Dendritic cell treated with granulocyte-macrophage colony-stimulating factor and Interleukin-4, amounts not matched to agents 40 ng/mL and 50 ng/mL, for 4 days (primary cell): ENCODE measurements at regions not wholly inside any gene's neighbourhood (a gene's known extent, or its start where the extent isn't known, plus 50 kb on each side); places are given as distances from the start of the nearest gene placed in this dataset.

Source experiments
- H3K27ac Mint-ChIP-seq: one replicate; pipeline ENCODE4 v1.8.0; 2022; ENCODE audit warnings: mild to moderate bottlenecking, mixed read lengths
- H3K27me3 Mint-ChIP-seq: one replicate; pipeline ENCODE4 v1.8.0; 2022; ENCODE audit warnings: mild to moderate bottlenecking, mixed read lengths
- H3K36me3 Mint-ChIP-seq: one replicate; pipeline ENCODE4 v1.8.0; 2022; ENCODE audit warnings: low read depth, mixed read lengths
- H3K4me1 Mint-ChIP-seq: one replicate; pipeline ENCODE4 v1.8.0; 2022; ENCODE audit warnings: low read depth, mixed read lengths
- H3K4me3 Mint-ChIP-seq: one replicate; pipeline ENCODE4 v1.8.0; 2022; ENCODE audit warnings: mild to moderate bottlenecking, moderate library complexity, mixed read lengths
- H3K9me3 Mint-ChIP-seq: one replicate; pipeline ENCODE4 v1.8.0; 2022; ENCODE audit warnings: mixed read lengths
- intact Hi-C: fragments of 100-400 bp; cut with micrococcal nuclease; formaldehyde crosslinking; loops from one replicate; pipeline ENCODE4 v1.15.0; 2022

- Mint-ChIP-seq H3K4me3 (no peak overlapping the region), H3K4me1 (no peaks in the 10 kb centered on the region), H3K27me3 (no peaks in the 10 kb centered on the region), H3K36me3 (no peaks in the 10 kb centered on the region), H3K27ac (no peak overlapping the region), H3K9me3 (no peaks in the 10 kb centered on the region)
- intact Hi-C loops = no loop called here
Observed at GRCh38 chr1:106998431-106999002, 58.0 kb upstream of the PRMT6 start.

DNA sequence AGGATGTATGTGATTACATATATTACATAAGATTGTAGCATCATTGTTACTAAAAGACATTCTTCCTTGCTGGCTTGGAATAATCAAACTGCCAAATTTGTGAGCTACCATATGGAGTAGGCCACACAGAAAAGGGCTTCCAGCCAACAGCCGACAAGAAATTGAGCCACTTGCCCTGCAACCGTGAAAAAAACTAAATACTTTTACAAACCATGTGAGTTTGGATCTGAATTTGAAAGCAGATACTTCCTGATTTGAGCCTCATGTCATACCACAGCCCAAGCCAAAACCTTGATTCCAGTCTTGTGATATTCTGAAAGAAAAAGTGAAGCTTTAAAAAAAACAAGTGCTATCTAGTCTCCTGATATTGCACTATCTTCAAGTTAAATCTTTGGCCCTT, 55.6 kb upstream of the PRMT6 start:
- intact Hi-C loops = no loop called here
- H3K9me3 Mint-ChIP-seq = no peaks in the 10 kb centered on the region
- H3K4me1 Mint-ChIP-seq = no peaks in the 10 kb centered on the region
- H3K4me3 Mint-ChIP-seq = no peak overlapping the region
- no peaks in the 10 kb centered on the region for H3K36me3 Mint-ChIP-seq
- H3K27ac Mint-ChIP-seq = no peak overlapping the region
- H3K27me3 Mint-ChIP-seq = no peaks in the 10 kb centered on the region

- Mint-ChIP-seq H3K4me3 (no peak overlapping the region), H3K27ac (no peak overlapping the region), H3K27me3 (no peaks in the 10 kb centered on the region), H3K4me1 (no peaks in the 10 kb centered on the region), H3K36me3 (no peaks in the 10 kb centered on the region), H3K9me3 (no peaks in the 10 kb centered on the region)
- intact Hi-C loops = no loop called here
Observed at GRCh38 chr1:107003972-107004371, 52.5 kb upstream of the PRMT6 start.

DNA sequence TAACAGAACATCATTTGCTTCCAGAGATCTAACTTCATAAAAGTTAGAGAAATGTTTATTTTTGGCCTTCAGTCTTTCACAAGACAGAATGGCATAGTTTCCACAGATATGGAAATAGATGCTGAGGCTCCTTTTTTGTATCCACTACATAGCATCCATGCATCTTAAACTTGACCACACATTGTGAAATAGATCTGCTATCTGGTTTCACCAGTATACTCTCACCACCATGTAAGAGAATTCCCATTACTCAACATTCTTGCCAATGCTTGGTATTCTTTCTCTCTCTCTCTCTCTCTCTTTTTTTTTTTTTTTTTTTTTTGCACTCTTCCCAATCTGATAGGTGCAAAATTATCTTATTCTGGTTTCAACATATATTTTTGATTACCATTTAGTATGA, 52.1 kb upstream of the PRMT6 start:
- H3K9me3 Mint-ChIP-seq = no peaks in the 10 kb centered on the region
- intact Hi-C loops = no loop called here
- H3K36me3 Mint-ChIP-seq = no peaks in the 10 kb centered on the region
- H3K4me1 Mint-ChIP-seq = no peaks in the 10 kb centered on the region
- no peak overlapping the region for H3K27ac Mint-ChIP-seq
- H3K4me3 Mint-ChIP-seq = no peak overlapping the region
- H3K27me3 Mint-ChIP-seq = no peaks in the 10 kb centered on the region
